ENCODE measurements at regions not wholly inside any gene's neighbourhood (a gene's known extent, or its start where the extent isn't known, plus 50 kb on each side); places are given as distances from the start of the nearest gene placed in this dataset.
"Not testable (repeated sequence)": the region's sequence is repeated elsewhere in the genome, so short reads cannot be mapped to it uniquely, and the experiment has no call there.

DNA sequence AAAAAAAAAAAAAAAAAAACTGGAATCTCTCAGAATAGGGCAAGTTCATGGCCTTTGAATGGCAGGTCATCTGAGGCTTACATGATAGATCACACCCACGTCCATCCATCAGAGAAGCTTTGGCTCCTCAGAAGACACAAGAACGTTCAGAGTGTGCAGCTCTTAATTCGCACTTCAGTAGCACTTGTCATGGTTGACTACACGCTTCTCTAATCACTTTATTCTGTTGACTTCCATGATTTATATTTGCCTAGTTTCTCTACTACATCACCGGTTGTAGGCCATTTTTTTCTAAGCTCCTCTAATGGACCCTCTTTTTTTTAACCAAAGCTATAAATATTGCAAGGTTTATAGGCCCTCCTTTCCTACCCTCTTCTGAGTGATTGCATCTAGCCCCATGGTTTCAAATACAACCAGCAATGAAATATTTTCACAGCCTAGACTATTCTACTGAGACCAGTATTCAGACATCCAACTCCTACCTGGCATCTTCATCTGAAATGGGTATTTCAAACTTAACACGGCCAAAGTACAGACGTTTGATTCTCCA, 305.4 kb upstream of the CELF2 start:
- DNase-seq (ENCODE audit: low spot score) = no peak

GRCh38 chr10:10714327-10714726, 303.3 kb upstream of the CELF2 start:
- no peak for DNase-seq (ENCODE audit: low spot score)

DNA sequence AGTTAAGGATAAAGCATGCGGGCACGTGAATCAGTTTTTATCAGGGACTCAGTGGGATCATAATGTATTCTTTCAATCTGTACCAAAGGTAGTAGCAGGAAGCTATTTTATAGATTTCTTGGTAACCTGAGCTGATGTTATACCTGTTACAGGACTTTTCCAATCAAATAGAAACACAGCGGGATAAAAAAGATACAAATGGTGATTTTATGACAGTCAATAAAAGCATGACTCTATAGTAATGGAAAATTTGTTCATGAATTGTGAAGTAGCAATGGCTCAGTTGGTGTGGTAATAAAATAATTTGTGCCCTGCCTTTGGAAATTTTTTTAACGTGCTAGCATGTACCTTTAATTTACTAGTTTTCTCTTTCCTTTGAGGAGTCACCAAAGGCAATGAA, 300.7 kb upstream of the CELF2 start:
- DNase-seq (ENCODE audit: low spot score) = no peak

DNA sequence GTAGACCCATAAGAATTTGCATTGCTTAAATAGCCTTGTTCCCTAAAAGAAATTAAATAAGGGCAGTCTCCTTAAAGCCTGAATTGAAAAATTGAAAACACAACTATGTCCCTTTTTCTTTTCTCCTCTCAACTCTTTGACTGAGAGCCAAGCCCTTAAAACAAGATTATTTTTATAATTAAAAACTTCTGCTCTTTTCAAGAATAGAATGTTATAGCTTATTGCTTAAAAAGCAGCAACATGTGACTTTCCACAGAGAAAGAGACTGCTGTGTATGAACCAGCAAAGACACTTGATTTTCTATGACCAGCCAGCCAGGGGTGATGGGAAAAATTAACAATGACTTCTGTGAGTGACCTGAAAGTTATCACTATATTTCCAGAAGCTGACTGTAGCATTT, 295.2 kb upstream of the CELF2 start:
- DNase-seq (ENCODE audit: low spot score) = no peak

DNA sequence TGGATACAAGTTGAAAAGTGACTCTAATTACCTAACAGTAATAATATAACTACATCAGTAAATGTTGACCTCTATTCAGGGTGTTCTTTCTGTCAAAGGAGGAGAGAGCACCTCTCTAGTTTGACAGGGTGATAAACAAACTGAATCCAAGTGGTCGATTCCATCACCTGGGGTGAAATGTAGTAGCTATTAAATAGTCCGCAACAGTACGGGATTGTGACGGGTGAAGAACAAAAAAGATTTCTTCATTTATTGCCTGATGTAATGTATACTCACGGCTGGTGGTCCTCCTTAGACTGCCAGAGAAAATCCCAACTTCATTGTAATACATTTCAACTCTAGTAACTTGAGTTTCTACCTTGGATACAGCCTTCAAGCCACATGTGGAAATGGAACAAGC, 292.5 kb upstream of the CELF2 start:
- no peak for DNase-seq (ENCODE audit: low spot score)

DNA sequence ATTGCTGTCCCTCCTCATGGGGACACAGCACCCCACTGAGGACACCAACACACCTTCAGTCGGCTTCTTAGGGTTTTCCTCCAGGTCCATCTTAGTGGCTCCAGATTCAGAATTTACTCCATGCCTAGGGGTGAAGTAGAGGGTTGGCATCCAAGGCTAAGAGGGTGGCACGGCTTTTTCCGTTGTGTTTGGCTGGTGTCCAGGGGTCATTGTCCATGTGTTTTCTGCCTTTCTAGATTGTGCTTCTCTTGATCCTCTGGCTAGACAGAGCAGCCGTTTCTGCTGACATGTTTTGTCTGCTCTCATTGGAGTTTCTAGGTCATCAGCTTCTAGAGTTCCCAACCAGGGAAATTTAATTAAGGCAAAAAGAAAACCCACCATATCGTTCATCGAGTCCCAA, 291.6 kb upstream of the CELF2 start:
- DNase-seq (ENCODE audit: low spot score) = no peak

- not testable (repeated sequence) for DNase-seq (ENCODE audit: low spot score)
Measured at GRCh38 chr10:10727411-10727810, 290.3 kb upstream of the CELF2 start.

DNA sequence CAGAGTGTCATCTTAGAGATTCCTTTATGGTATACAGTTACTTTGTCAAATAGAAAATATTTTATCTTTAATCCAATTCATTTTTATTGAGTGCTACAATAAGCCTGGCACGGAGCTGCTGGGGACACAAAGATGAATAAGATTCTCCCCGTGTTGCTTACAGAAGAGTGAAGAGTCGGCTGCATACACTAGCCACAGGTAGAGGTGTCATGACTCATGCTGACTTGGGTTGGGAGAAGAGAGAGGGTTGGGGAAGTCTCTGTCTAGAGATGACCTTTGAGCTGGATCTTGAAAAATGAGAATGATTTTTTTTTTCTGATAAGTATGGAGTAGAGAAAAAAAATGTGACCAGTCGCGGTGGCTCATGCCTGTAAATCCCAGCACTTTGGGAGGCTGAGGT, 289.9 kb upstream of the CELF2 start:
- DNase-seq (ENCODE audit: low spot score) = no peak

GRCh38 chr10:10730471-10731043, 287.1 kb upstream of the CELF2 start:
- DNase-seq (ENCODE audit: low spot score) = no peak

GRCh38 chr10:10731366-10731765, 286.3 kb upstream of the CELF2 start:
- DNase-seq (ENCODE audit: low spot score) = no peak

DNA sequence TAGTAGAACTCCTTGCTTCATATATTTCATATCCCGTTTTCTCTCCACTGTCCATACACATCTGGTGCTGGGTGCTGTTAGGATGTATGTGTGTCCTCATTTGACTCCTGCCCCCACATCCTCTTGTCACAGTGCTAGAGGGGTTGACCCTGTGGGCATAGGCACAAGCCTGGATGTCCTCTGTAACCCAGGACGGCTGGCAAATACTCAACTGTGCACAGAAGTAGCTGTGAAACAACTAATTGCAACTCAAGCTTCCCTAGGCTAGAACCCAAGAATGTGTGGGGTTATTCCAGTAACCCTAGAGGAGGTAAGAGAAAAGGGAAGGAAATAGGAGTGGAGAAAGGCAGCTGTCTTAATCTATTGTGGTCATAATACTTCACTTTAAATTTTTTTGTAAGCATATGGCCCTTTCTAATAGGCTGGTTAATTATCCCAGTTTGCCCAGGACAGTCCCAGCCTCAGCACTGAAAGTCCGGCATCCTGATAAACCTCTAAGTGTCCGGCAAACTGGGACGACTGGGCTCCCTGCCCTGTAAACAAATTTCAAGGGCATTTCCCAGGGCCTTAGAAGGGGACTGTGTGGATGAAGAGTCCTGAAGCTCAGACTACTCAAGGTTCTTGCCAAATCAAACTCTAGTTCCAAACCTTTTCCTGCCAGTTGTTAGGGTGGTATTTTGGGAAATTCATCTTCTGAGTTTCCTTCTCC, 283.2 kb upstream of the CELF2 start:
- DNase-seq (ENCODE audit: low spot score) = no peak

- DNase-seq (ENCODE audit: low spot score) = no peak
Measured at GRCh38 chr10:10745291-10745690, 272.4 kb upstream of the CELF2 start.

DNA sequence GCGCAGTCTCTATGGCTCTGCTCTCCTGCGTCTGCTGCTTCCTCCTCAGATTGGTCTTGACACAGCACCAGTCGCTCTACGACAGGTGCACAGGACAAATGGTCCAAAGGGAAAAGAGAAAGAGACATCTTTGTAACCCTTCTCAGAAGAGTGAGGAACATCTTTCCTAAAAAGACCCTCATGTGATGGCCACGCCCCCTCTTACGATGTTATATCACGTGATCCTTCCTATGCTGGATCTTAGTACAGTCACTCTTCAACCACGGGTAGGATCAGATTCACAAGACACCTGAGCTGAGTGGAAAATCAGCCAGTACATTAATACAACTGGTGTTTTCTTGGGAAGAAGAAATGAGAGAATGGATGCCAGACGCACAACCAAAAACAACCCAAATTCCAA, 262.2 kb upstream of the CELF2 start:
- DNase-seq (ENCODE audit: low spot score) = no peak

- no peak for DNase-seq (ENCODE audit: low spot score)
Measured at GRCh38 chr10:10758306-10758705, 259.4 kb upstream of the CELF2 start.

DNA sequence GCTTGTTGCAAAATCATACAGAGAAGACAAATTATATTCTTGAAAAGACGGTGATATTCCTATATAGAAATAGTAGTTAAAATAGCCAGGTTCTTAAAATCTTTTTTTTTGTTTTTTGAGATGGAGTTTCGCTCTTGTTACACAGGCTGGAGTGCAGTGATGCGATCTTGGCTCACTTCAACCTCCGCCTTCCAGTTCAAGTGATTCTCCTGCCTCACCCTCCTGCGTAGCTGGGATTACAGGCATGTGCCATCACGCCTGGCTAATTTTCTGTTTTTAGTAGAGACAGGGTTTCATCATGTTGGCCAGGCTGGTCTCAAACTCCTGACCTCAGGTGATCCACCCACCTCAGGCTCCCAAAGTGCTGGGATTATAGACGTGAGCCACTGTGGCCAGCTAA, 257.9 kb upstream of the CELF2 start:
- not testable (repeated sequence) for DNase-seq (ENCODE audit: low spot score)

DNA sequence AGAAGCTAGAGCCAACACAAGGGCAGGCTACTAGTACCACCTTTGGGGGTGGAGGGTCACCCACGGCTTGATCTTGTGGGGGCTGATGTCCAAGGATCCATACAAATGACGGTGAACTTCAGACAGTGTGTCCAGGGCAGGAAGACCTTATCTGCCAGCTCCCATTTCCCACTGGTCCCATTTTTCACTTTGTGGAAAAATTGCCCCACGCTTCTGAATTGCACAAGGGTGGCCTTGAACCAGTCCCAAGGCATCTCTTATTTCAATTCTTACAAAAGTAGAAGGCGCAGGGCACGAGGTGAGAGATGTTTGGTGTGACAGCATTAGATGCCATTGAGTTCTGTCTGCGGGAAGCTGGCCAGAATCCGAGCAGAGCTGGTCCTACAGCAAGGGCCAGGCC, 252.7 kb upstream of the CELF2 start:
- no peak for DNase-seq (ENCODE audit: low spot score)

GRCh38 chr10:10772411-10772810, 245.3 kb upstream of the CELF2 start:
- no peak for DNase-seq (ENCODE audit: low spot score)

DNA sequence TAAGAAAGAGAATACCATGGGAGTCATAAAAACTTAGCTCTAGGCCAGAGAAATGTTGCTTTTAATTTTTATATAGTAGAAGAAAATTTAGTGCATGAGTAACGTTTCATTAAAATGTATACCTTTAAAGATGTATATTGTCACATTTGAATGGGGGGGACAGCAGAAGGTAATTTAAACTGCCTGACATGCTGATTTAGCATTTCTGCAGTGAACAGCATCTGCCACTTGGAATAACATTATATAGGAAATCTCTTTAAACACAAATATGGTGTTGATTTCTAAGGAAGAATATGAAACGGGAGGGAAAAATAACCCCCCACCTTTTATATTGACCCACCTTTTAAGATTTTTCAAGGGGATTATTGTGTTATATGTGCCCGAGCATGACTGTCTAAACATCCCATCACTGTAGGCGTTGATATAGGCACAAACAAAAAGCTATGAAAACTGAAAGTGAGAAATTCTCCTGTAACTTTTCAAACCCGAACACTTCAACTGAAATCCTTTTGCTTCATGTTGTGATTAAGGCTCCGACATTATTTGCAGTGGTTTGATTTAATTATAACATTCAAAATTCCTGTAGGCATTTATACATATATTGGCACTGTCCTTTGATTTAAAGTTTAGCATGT, 244.7 kb upstream of the CELF2 start:
- DNase-seq (ENCODE audit: low spot score) = no peak

DNA sequence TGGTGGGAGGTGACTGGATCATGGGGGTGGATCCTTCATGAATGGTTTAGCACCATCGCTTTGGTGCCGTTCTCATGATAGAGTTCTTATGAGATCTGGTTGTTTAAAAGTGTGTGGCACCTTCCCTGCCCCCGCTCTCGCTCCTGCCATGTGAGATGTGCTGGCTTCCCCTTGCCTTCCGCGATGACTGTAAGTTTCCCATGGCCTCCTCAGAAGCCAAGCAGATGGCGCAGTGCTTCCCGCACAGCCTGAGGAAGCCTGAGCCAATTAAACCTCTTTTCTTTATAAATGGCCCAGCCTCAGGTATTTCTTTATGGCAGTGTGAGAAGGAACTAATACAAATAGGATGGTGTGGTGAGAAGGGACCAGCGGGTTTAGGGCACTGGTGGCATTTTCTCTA, 243.3 kb upstream of the CELF2 start:
- no peak for DNase-seq (ENCODE audit: low spot score)

GRCh38 chr10:10776363-10776762, 241.3 kb upstream of the CELF2 start:
- no peak for DNase-seq (ENCODE audit: low spot score)

GRCh38 chr10:10777279-10777678, 240.4 kb upstream of the CELF2 start:
- no peak for DNase-seq (ENCODE audit: low spot score)

DNA sequence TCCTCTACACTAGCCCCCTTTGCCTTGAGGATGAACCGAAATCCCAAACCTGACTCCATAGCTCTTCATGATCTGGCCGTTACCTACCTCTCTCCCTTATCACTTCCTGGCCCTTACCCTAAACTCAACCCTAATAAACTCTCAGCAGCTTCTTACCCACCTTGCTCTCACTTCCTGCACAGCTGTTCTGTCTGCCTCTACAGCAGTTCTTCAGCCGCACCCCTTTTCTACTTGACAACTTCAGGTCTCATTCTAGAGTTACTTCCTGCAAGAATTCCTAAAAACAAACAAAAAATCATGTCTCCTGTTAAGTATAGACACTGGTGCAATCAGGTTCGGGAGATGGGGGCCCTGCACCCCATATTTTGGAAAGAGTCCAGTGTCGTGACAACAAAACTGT, 239.9 kb upstream of the CELF2 start:
- DNase-seq (ENCODE audit: low spot score) = no peak

DNA sequence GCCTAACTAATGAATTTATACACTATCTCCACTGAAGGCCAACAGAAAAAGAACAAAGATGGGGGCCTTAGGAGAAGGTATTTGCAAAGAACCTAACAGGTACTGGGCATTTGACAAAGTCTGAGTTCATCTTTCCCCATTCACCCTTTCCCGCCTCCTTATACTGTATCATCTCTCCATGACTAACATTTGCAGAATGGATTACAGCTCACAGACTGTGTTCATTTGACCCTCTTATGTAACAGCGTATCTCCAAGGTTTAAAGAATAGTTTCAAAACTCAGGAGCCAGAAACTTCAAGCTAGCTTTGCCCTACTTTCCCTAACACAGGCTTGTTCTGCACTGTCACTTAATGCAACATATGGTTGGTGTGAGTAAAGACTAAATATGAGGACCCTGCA, 238.7 kb upstream of the CELF2 start:
- no peak for DNase-seq (ENCODE audit: low spot score)

DNA sequence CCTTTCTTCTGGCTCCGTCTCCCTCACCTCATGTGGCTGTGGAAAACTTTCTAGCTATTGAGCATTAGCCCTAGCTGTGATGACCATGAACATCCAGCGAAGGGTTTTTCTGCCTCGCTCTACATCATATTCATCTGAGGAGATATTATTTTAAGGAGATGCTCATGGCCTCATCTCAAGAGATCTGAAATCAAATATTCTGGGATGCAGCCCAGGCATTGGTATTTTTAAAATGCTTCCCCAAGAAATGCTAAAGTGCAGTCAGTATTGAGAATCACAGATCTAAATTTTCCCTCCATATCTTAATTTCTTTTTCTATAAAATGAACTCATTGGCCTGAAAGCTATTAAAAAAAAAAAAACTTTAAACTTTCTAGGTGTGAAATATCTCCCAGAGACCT, 238.2 kb upstream of the CELF2 start:
- DNase-seq (ENCODE audit: low spot score) = no peak
